ENCODE measurements at regions not wholly inside any gene's neighbourhood (a gene's known extent, or its start where the extent isn't known, plus 50 kb on each side); places are given as distances from the start of the nearest gene placed in this dataset.
"Not testable (repeated sequence)": the region's sequence is repeated elsewhere in the genome, so short reads cannot be mapped to it uniquely, and the experiment has no call there.

GRCh38 chr2:226536410-226536809 lies 263.2 kb downstream of the IRS1 start:
- H3K4me3 ChIP-seq, result no peak overlapping the region
- no peaks in the 10 kb centered on the region for H3K79me2 ChIP-seq (ENCODE audit: insufficient read depth)
- TF ChIP-seq EZH2phosphoT487 (IDR thresholded peaks at IDR 0.05; ENCODE audit: insufficient read depth, low read depth), result no peak
- no peak for TF ChIP-seq EZH2 (IDR thresholded peaks at IDR 0.05; ENCODE audit: insufficient read depth, poor library complexity, severe bottlenecking)
- DNase-seq, result no peak
- no peaks in the 10 kb centered on the region for H3K4me1 ChIP-seq (ENCODE audit: insufficient read depth)
- H3K36me3 ChIP-seq (ENCODE audit: low read depth), result no peaks in the 10 kb centered on the region
- no peak overlapping the region for H2AFZ ChIP-seq
- no peaks in the 10 kb centered on the region for H3K9me3 ChIP-seq (ENCODE audit: low read depth)
- H4K20me1 ChIP-seq (ENCODE audit: insufficient read depth), result no peaks in the 10 kb centered on the region
- H3K4me2 ChIP-seq (ENCODE audit: unreplicated experiment), result no peak overlapping the region
- H3K27me3 ChIP-seq (replicated peaks; ENCODE audit: insufficient read depth), result no peaks in the 10 kb centered on the region
- no peak overlapping the region for H3K27ac ChIP-seq
- H3K9ac ChIP-seq, result no peak overlapping the region
- in situ Hi-C loops (cut with MboI), result no loop called here
- H3F3A ChIP-seq (ENCODE audit: insufficient read depth), result no peaks in the 10 kb centered on the region
- WGBS, 2 experiments (ENCODE audit: low coverage in 1 of 2, low lambda C conversion rate in 2 of 2, missing lambda C conversion rate in 2 of 2), result 92 to 95% methylated on average over 7 of the region's 7 CpGs
- no peaks in the 10 kb centered on the region for H3K9me2 ChIP-seq (ENCODE audit: insufficient read depth)

DNA sequence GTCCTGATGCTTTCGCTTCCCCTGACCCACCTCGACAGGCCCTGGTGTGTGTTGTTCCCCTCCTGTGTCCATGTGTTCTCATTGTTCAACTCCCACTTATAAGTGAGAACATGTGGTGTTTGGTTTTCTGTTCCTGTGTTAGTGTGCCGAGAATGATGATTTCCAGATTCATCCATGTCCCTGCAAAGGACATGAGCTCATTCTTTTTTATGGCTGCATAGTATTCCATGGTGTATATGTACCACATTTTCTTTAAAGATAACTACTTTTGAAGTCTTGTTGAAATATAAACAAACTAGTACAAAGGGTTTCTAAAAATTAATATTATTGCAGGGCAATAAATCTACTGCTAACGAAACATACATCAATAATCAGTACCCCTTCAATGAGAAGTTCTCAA lies 266.6 kb downstream of the IRS1 start:
- H3K4me2 ChIP-seq (ENCODE audit: unreplicated experiment); H3K79me2 ChIP-seq (ENCODE audit: insufficient read depth); H3K9me2 ChIP-seq (ENCODE audit: insufficient read depth); H2AFZ ChIP-seq; DNase-seq; H3K36me3 ChIP-seq (ENCODE audit: low read depth); H4K20me1 ChIP-seq (ENCODE audit: insufficient read depth); H3K27ac ChIP-seq; H3K27me3 ChIP-seq (replicated peaks; ENCODE audit: insufficient read depth); H3K9me3 ChIP-seq (ENCODE audit: low read depth); H3F3A ChIP-seq (ENCODE audit: insufficient read depth); H3K4me3 ChIP-seq; H3K9ac ChIP-seq; in situ Hi-C loops (cut with MboI); H3K4me1 ChIP-seq (ENCODE audit: insufficient read depth): not testable (repeated sequence)
- WGBS, 2 experiments (ENCODE audit: low coverage in 1 of 2, low lambda C conversion rate in 2 of 2, missing lambda C conversion rate in 2 of 2), result 63 to 67% methylated on average over 4 of the region's 4 CpGs

GRCh38 chr2:226531061-226531810 lies 268.4 kb downstream of the IRS1 start:
- no peak for DNase-seq
- no peak overlapping the region for H3K9ac ChIP-seq
- 72 to 75% methylated on average over 12 of the region's 12 CpGs for WGBS, 2 experiments (ENCODE audit: low coverage in 1 of 2, low lambda C conversion rate in 2 of 2, missing lambda C conversion rate in 2 of 2)
- H3K4me2 ChIP-seq (ENCODE audit: unreplicated experiment), result no peak overlapping the region
- H3K4me1 ChIP-seq (ENCODE audit: insufficient read depth), result no peaks in the 10 kb centered on the region
- in situ Hi-C loops (cut with MboI), result no loop called here
- H3K27ac ChIP-seq, result no peak overlapping the region
- no peaks in the 10 kb centered on the region for H3K27me3 ChIP-seq (replicated peaks; ENCODE audit: insufficient read depth)
- no peak for TF ChIP-seq EZH2phosphoT487 (IDR thresholded peaks at IDR 0.05; ENCODE audit: insufficient read depth, low read depth)
- no peak for TF ChIP-seq EZH2 (IDR thresholded peaks at IDR 0.05; ENCODE audit: insufficient read depth, poor library complexity, severe bottlenecking)
- no peaks in the 10 kb centered on the region for H3K79me2 ChIP-seq (ENCODE audit: insufficient read depth)
- H4K20me1 ChIP-seq (ENCODE audit: insufficient read depth), result no peaks in the 10 kb centered on the region
- no peaks in the 10 kb centered on the region for H3K9me2 ChIP-seq (ENCODE audit: insufficient read depth)
- H3K36me3 ChIP-seq (ENCODE audit: low read depth), result no peaks in the 10 kb centered on the region
- H3K9me3 ChIP-seq (ENCODE audit: low read depth), result no peaks in the 10 kb centered on the region
- no peak overlapping the region for H3K4me3 ChIP-seq
- H3F3A ChIP-seq (ENCODE audit: insufficient read depth), result no peaks in the 10 kb centered on the region
- no peak overlapping the region for H2AFZ ChIP-seq

DNA sequence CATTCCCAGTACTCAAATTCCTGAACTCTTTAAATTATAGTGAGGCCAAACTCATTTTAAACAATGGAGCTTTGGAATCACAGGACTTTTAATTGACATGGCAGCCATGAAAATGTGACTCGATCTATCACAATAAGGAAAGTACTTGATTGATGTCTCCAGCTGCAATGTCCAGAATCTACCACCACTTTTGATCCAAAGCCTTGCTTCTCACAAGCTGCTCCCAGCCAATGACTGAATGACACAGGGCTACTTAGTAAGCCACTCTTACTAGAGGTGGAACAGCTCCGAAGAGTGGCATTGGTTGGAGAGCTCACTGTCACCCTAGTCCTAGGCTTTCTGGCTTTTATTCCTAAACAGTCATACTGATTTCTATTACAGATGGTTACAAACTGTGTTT lies 270.1 kb downstream of the IRS1 start:
- Histone ChIP-seq H3K27ac (no peak overlapping the region), H4K20me1 (ENCODE audit: insufficient read depth) (no peaks in the 10 kb centered on the region), H2AFZ (no peak overlapping the region), H3K4me3 (no peak overlapping the region), H3F3A (ENCODE audit: insufficient read depth) (no peaks in the 10 kb centered on the region), H3K27me3 (replicated peaks; ENCODE audit: insufficient read depth) (no peaks in the 10 kb centered on the region), H3K9me2 (ENCODE audit: insufficient read depth) (no peaks in the 10 kb centered on the region), H3K36me3 (ENCODE audit: low read depth) (no peaks in the 10 kb centered on the region), H3K9ac (no peak overlapping the region), H3K4me2 (ENCODE audit: unreplicated experiment) (no peak overlapping the region), H3K4me1 (ENCODE audit: insufficient read depth) (no peaks in the 10 kb centered on the region), H3K9me3 (ENCODE audit: low read depth) (no peaks in the 10 kb centered on the region), H3K79me2 (ENCODE audit: insufficient read depth) (no peaks in the 10 kb centered on the region)
- in situ Hi-C loops (cut with MboI), result no loop called here
- no peak for DNase-seq
- TF ChIP-seq EZH2phosphoT487 (IDR thresholded peaks at IDR 0.05; ENCODE audit: insufficient read depth, low read depth), result no peak
- TF ChIP-seq EZH2 (IDR thresholded peaks at IDR 0.05; ENCODE audit: insufficient read depth, poor library complexity, severe bottlenecking), result no peak
- WGBS, 2 experiments (ENCODE audit: low coverage in 1 of 2, low lambda C conversion rate in 2 of 2, missing lambda C conversion rate in 2 of 2), result 74 to 87% methylated on average over 2 of the region's 2 CpGs

DNA sequence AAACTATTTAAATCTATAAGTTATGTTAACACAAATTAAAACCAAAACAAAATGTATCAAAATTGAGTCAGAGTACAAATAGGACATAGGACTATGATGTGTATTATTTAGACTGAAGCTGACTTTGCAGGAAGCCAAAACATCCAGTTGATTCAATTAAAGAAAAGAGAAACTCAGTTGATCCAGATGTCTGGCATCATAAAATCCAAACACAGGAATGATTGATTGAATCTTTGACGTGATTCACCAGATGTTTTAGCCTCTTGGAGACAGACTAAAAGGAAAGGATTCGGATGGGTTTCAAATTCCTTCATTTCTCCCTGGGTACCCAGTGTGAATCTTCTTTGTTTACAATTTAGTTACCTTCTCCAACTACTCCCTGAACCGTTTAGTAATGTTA lies 272.9 kb downstream of the IRS1 start:
- WGBS, 2 experiments (ENCODE audit: low coverage in 1 of 2, low lambda C conversion rate in 2 of 2, missing lambda C conversion rate in 2 of 2), result 16 to 23% methylated on average over 3 of the region's 3 CpGs
- Histone ChIP-seq H3K9ac (no peak overlapping the region), H4K20me1 (ENCODE audit: insufficient read depth) (no peaks in the 10 kb centered on the region), H3K4me1 (ENCODE audit: insufficient read depth) (no peaks in the 10 kb centered on the region), H3K36me3 (ENCODE audit: low read depth) (no peaks in the 10 kb centered on the region), H3K9me3 (ENCODE audit: low read depth) (no peaks in the 10 kb centered on the region), H3K27ac (no peak overlapping the region), H3K79me2 (ENCODE audit: insufficient read depth) (no peaks in the 10 kb centered on the region), H3K4me3 (no peak overlapping the region), H3F3A (ENCODE audit: insufficient read depth) (no peaks in the 10 kb centered on the region), H3K27me3 (replicated peaks; ENCODE audit: insufficient read depth) (no peaks in the 10 kb centered on the region), H3K9me2 (ENCODE audit: insufficient read depth) (no peaks in the 10 kb centered on the region), H2AFZ (peak overlapping the region; percentile 10; the same call in 1 of the 2 replicates), H3K4me2 (ENCODE audit: unreplicated experiment) (no peak overlapping the region)
- peak; percentile 2 for DNase-seq
- TF ChIP-seq EZH2 (IDR thresholded peaks at IDR 0.05; ENCODE audit: insufficient read depth, poor library complexity, severe bottlenecking) (no peak), EZH2phosphoT487 (IDR thresholded peaks at IDR 0.05; ENCODE audit: insufficient read depth, low read depth) (no peak)
- in situ Hi-C loops (cut with MboI), result no loop called here

All from GM23248 (cell line).